Stimulated activated naive CD8-positive, alpha-beta T cell treated with anti-CD3 and anti-CD28 coated beads, Interleukin-15, Interleukin-2, amounts not matched to agents 100 U/mL and 50 U/mL, for 24 hours (primary cell): ENCODE measurements at regions not wholly inside any gene's neighbourhood (a gene's known extent, or its start where the extent isn't known, plus 50 kb on each side); places are given as distances from the start of the nearest gene placed in this dataset.

Experiments
- ATAC-seq: fragments of 150-1000 bp; cut with Tn5 transposase; one replicate; pipeline ENCODE4 v1.10.0; 2021
- DNase-seq: peaks from one replicate; pipeline ENCODE4 v3.0.0; 2021

- no peak for DNase-seq
- ATAC-seq = no peak
Measured at GRCh38 chr4:121519236-121519838, 138.5 kb upstream of the QRFPR start.

GRCh38 chr4:121517241-121517640 is 136.4 kb upstream of the QRFPR start:
- DNase-seq (no peak), ATAC-seq (no peak)

- ATAC-seq = no peak
- no peak for DNase-seq
Measured at GRCh38 chr4:121514443-121514842, 133.6 kb upstream of the QRFPR start.

GRCh38 chr4:121510341-121510874 is 129.6 kb upstream of the QRFPR start:
- DNase-seq (no peak), ATAC-seq (peak; percentile 40)

GRCh38 chr4:121485190-121485804 is 104.5 kb upstream of the QRFPR start:
- DNase-seq (no peak), ATAC-seq (no peak)

DNA sequence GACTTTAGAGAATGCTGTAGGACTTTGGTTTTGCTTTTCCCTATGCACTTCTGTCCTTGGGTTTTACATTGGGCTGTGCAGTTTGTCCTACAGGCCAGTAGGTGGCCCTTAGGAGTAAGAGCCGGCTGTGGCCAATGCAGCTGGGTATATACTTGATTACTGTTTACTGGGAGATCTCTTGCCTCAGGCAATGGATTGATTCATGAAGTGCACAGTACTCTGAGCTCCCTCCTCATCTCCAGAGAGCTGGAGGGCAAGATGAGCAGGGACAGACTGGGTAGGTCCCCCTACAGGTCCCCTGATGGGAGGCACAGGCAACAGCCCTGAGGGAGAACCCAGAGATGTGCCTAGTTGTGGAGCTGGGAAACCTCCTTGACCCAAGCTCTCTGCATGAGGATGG is 103.8 kb upstream of the QRFPR start:
- ATAC-seq = peak; percentile 74
- no peak for DNase-seq

- DNase-seq (no peak), ATAC-seq (no peak)
Measured at GRCh38 chr4:121479808-121480207, 99.0 kb upstream of the QRFPR start.

DNA sequence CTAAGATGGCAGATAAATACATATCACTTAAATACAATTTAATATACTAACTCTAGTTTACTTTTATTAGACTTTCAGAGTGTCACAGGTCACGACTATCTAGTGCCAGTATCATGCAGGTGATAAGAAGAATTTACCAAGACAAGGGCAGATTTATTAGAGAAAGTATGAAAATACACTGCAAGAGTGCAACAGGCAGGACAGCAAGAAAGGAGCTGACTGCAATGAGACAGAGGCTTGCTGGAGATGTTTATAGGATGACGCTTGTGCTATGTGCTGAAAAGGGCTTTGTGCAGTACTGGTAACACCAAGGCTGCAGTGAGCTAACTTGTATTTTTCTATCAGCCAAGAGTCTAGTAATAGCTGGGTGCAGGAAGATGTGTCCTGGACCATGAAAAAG is 96.7 kb upstream of the QRFPR start:
- no peak for ATAC-seq
- DNase-seq = no peak

DNA sequence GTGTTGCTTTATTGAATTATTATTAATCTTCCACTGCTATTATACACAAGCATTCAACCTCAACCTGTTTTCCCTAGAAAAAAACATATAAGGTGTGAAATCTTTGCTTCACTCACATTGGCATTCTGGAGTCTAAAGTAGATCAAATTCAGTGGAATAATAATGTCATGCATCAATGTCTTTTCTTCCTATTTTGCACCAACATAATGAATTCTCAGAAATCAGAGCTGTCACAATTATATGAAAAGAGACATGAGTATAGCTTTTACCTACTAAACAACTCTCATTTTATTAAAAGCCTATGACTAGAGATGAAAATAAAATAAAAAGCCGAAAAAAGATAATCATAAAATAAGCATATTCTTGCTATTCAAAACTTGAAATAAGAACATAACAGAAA is 96.3 kb upstream of the QRFPR start:
- ATAC-seq (no peak), DNase-seq (no peak)

- DNase-seq = no peak
- ATAC-seq = no peak
Measured at GRCh38 chr4:121472937-121473721, 92.3 kb upstream of the QRFPR start.

DNA sequence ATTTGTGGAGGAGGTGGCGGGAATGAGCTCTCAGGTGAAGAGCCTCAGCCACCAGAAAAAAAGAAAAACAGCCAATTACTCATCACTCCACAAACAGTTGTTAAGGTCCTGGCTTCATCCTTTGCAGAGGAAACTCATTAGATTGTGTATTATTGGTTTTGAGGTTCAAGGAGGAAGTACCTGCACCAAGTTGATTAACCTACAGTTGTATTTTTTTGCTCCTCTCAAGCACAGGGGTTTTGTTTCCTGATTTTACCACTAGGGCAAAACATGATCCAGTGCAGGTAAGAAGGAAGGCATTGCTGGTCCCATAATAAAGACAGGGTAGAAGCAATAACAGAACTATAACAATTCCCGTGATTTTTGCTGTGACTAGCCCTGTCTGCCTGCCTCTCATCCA is 84.0 kb upstream of the QRFPR start:
- no peak for DNase-seq

GRCh38 chr4:121462660-121463261 is 81.9 kb upstream of the QRFPR start:
- peak; percentile 23 for DNase-seq
- ATAC-seq = peak; percentile 57

More for the DNA sequence above, 84.0 kb upstream of the QRFPR start:
- ATAC-seq = no peak

DNA sequence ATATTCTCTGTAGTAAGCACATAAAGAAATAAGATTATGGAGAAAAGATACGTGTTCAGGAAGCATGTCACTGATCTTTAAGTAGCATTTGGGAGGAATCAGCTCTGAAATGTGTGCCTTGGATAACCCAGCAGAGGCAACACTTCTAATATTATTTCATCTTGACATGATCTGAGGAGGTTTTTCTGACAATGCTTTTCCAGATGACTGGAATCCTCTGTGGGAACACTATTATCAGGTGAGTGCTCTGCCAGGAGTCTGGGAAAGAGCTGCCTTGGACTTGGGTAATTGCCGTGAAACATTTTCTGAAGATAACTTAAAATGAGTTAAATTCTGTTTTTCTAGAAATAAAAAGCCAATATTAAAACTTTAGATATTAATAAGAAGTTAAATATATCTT is 78.2 kb upstream of the QRFPR start:
- ATAC-seq = no peak
- no peak for DNase-seq

- DNase-seq = no peak
Measured at GRCh38 chr4:121457278-121457875, 76.6 kb upstream of the QRFPR start.

GRCh38 chr4:121455285-121455684 is 74.5 kb upstream of the QRFPR start:
- no peak for DNase-seq
- ATAC-seq = no peak

More at GRCh38 chr4:121457278-121457875, 76.6 kb upstream of the QRFPR start:
- no peak for ATAC-seq

DNA sequence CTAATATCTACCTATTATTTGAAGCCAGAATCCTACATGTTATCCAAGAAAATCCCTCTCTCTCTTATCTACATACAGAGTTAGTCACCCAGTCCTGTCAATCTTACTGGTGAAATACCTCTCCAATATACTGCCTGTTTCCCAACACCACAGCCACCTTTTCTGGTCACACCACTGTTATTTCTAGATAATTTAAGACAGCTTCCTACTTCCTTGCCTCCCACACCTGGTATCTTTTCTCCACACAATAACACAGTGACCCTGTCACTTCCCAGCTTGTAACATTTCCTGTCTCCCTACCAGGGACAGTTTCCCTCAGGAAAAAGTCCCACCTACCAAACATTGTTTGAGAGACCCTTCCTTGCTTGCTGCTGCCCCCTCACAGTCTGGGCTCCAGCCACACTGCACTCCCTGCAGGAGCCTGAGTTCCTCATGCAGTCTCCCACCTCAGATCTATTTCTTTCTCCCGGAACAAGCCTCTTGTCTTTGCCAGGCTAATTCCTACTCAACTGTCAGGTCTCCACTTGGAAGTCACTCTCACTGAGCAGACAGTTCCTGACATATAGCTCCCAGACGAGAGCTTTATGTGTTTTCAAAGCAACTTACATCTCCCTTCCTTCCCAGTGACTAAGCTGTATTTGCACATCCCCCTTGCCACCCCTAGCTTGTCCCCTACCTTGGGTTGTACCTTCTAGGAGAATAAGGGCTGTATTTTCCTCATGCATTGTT is 73.6 kb upstream of the QRFPR start:
- DNase-seq (no peak), ATAC-seq (no peak)

- no peak for ATAC-seq
Measured at GRCh38 chr4:121451310-121451709, 70.5 kb upstream of the QRFPR start.

DNA sequence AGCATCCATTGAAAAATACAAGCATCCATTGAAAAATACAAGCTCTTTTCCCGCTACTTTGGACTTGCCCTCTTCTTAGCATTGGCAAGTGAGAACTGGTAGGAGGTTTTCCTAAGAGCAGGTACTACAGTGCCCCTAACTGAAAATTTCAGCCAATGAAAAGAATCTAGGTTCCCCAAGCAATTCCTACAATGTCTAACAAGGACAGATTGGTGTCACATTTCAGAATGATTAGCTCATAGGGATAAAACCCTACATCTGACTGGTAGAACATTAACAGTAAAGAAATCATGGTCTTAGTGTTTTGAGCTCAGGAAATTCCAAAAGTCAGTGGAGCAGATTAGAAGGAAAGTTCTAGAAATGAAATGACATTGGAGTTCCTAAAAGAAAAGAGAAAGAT is 68.6 kb upstream of the QRFPR start:
- no peak for ATAC-seq
- no peak for DNase-seq

More at GRCh38 chr4:121451310-121451709, 70.5 kb upstream of the QRFPR start:
- no peak for DNase-seq

DNA sequence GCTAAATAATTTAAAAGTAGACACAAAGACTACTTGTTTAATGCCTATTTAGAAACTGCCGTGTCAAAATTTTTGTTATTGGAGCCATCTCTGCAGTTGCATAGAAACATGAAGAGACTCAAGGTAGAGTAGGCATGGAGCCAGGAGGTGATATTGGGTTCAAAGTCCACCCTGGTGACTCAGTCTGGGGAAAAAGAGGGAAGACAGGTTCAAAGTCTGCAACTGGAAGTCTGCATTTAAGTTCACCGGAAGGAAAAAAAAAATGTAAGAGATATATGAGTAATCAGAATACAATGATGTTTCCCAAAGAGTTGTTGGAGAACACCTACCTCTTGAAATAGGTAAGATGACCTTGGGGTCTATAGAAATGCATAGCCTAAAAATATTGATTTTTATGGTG is 67.4 kb upstream of the QRFPR start:
- ATAC-seq (no peak), DNase-seq (no peak)

DNA sequence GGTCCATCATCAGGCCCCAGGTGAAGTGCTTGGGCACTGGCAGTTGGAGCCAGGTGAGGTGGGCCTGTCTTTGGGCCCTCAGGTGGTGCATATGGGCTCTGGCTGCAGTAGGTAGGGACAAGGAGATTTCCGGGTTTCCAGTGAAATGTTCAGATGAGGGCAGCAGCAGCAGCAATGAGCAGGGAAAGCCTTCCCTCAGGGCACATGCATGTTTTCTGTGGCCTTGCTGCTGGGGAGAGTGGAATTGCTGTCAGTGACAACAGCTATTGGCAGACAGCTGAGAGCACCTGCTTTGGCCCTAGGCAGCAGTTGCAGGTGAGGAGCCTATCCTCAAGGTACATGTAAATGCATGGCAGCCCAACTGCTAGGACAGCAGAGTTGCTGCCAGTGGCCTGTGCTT is 58.9 kb upstream of the QRFPR start:
- DNase-seq (no peak), ATAC-seq (no peak)
